22Rv1 (cell line): ENCODE measurements at regions not wholly inside any gene's neighbourhood (a gene's known extent, or its start where the extent isn't known, plus 50 kb on each side); places are given as distances from the start of the nearest gene placed in this dataset.

Source experiments
- H3K27ac ChIP-seq: fragments of 450-650 bp; 2 replicates; pipeline ENCODE4 v1.5.1; 2017
- CTCF ChIP-seq: fragments of 450-650 bp; IDR thresholded peaks from 2 replicates; pipeline ENCODE4 v1.5.1; 2017; ENCODE audit warnings: mild to moderate bottlenecking
- ZFX ChIP-seq: fragments of 450-650 bp; IDR thresholded peaks from 2 replicates; pipeline ENCODE4 v1.6.1; 2017; ENCODE audit warnings: antibody characterized with exemption, borderline replicate concordance

GRCh38 chr9:90034071-90034470 is 429.3 kb downstream of the GADD45G start:
- TF ChIP-seq CTCF (no peak), ZFX (no peak)
- H3K27ac ChIP-seq, result no peak overlapping the region

DNA sequence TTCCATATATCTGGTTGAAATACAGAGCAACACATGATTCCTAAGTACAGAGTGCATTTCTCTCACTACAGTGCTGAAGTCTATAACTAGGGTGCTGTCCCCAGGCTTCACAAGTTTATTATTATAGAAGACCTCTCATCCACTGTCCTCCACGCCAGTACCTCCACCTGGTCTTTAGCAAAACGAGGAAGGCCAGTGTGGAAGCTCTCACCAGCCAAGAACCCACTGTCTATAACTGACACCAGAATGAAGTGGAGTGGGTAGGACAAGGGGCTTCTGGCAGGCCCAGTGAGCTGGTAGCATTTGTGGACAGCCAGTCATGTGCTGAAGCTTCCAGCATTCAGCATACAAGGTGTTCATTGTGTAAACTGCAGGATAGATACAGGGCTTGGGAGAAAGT is 430.7 kb downstream of the GADD45G start:
- H3K27ac ChIP-seq, result no peak overlapping the region
- TF ChIP-seq ZFX, result no peak
- TF ChIP-seq CTCF, result no peak

DNA sequence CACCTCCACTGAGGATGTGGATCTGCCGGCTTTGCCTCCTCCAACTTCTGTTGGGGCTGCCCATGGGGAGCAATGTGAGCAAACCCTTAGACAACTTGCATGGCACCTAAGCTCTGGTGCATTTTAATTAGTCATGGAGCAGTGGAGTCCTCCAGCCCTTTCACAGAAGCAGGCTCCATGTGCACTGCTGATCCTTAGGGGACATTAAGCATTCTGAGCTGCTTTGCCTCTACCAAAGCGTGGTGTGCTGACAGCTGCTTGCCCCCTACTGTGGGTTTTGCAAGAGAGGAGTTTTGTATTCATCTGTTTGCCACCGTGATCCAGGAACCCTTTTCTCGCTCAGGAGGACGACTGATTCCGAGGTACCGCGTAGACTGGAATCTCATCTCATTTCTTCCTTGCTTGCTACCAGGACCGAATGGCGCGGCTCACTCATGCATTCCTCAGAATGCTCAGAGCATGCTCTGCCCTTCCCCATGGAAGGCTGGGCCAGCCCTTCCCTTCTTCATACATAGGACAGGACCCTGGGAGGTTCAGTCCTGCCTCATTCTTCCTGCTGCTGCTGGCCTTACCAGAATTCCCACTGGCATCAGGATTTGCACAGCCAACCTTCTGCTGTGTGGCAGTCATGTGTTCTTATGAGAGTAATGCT is 432.5 kb downstream of the GADD45G start:
- TF ChIP-seq CTCF (no peak), ZFX (no peak)
- H3K27ac ChIP-seq, result no peak overlapping the region

DNA sequence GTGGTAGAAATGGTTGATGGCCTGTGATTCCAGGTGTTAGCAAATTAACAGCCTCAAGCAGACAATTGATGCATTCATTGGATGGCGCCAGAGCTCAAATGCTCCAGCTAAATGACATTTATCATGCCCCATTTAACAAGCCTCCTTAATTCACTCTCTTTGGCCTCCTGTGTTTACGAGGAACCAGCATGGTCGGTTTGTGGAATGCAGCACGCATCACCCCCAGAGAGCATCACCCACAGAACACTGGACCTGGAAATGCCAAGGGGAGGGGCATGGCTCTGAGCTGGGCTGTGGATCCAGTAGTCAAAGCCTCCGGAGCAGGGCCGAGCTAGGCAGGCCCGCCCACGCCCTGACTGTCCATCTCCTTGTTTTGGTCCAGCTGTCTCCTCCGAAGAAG is 434.0 kb downstream of the GADD45G start:
- no peak overlapping the region for H3K27ac ChIP-seq
- TF ChIP-seq ZFX (no peak), CTCF (no peak)

DNA sequence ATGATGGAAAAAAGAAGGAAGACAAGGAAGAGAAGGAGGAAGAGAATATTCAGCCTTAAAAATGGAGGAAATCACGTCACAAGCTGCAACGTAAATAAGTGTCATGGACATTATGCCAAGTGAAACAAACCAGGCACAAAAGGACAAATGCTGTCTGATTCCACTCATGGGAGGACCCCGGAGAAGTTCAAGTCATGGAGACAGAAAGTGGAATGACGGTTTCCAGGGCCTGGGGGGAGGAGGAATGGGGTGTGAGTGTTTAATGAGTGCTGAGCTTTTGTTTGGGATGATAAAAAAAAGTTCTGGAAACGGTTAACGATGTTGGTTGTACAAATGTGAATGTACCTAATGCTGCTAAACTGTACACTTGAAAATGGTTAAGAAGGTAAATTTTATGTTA is 439.5 kb downstream of the GADD45G start:
- TF ChIP-seq CTCF, result no peak
- TF ChIP-seq ZFX, result no peak
- no peak overlapping the region for H3K27ac ChIP-seq

GRCh38 chr9:90044710-90045151 is 439.9 kb downstream of the GADD45G start:
- H3K27ac ChIP-seq, result no peak overlapping the region
- TF ChIP-seq CTCF, result no peak
- TF ChIP-seq ZFX, result no peak

GRCh38 chr9:90046317-90046861 is 441.6 kb downstream of the GADD45G start:
- TF ChIP-seq ZFX (no peak), CTCF (no peak)
- no peak overlapping the region for H3K27ac ChIP-seq
